Transverse colon (tissue), 4 donors: ENCODE measurements at regions not wholly inside any gene's neighbourhood (a gene's known extent, or its start where the extent isn't known, plus 50 kb on each side); places are given as distances from the start of the nearest gene placed in this dataset.

Experiments used
- DNase-seq: peaks from one replicate; pipeline ENCODE4 v3.0.0-alpha.2; 2019
- H3K27ac ChIP-seq, 4 donors: fragments of 200-600 bp; sonication (generic); 2 replicates each; pipeline ENCODE4 v1.5.1; 2016 to 2018; ENCODE audit warnings: inconsistent platforms in 4 of 4
- H3K27me3 ChIP-seq: fragments of 200-600 bp; sonication (generic); 2 replicates; pipeline ENCODE4 v1.5.1; 2017; ENCODE audit warnings: inconsistent platforms
- H3K36me3 ChIP-seq, 4 donors: fragments of 200-600 bp; sonication (generic); 2 replicates each; pipeline ENCODE4 v1.5.1; 2017 to 2019; ENCODE audit warnings: inconsistent platforms in 4 of 4
- H3K4me1 ChIP-seq, 4 donors: fragments of 200-600 bp; sonication (generic); 2 replicates each; pipeline ENCODE4 v1.5.1; 2017 to 2020; ENCODE audit warnings: inconsistent platforms in 4 of 4
- H3K4me3 ChIP-seq, 4 donors: fragments of 200-600 bp; sonication (generic); 1 replicate in 1 of 4; 2 replicates in 3 of 4; pipeline versions ENCODE4 v1.5.1 to v1.6.1; 2017 to 2019; ENCODE audit warnings: inconsistent platforms in 4 of 4
- H3K9me3 ChIP-seq, 2 donors: fragments of 200-600 bp; sonication (generic); 2 replicates each; pipeline ENCODE4 v1.5.1; 2017 to 2019; ENCODE audit warnings: inconsistent platforms in 2 of 2
- EP300 ChIP-seq: sonication (generic); formaldehyde crosslinking; IDR thresholded peaks from one replicate; pipeline ENCODE4 v1.6.1; 2017; ENCODE audit warnings: antibody characterized with exemption, low read depth
- POLR2A ChIP-seq: fragments of 450-650 bp; IDR thresholded peaks from one replicate; pipeline ENCODE4 v1.6.1; 2016; ENCODE audit warnings: antibody characterized with exemption, mild to moderate bottlenecking, moderate library complexity
- POLR2AphosphoS5 ChIP-seq, 3 donors: sonication (generic); formaldehyde crosslinking; IDR thresholded peaks; one replicate each; pipeline ENCODE4 v1.6.1; 2016; ENCODE audit warnings: antibody characterized with exemption in 3 of 3
- WGBS, 2 donors: methylation state at CpG; one replicate each; pipeline ENCODE4 v1.1.5; 2018; ENCODE audit warnings: low coverage in 1 of 2; 5-methylcytosine and 5-hydroxymethylcytosine counted together
- in situ Hi-C, 4 donors: fragments of 200-750 bp; cut with MboI; loops; one replicate each; pipeline versions ENCODE4 v1.15.0 to v1.15.1; 2017; ENCODE audit warnings: low sequenced_read_pairs in 3 of 4, low pct_ligation_motif_present in 1 of 4, low pct_unique_long_range_greater_than_20kb in 1 of 4
- intact Hi-C: fragments of 100-400 bp; cut with DNase I; formaldehyde crosslinking; loops from one replicate; pipeline ENCODE4 v1.15.1; 2023; ENCODE audit warnings: low total_unique reads
- TF ChIP-seq, protein P1 (sequence below), 5 experiments: fragments of 200-600 bp in 3 of 5; fragments of 450-650 bp in 2 of 5; sonication (generic) in 3 of 5; IDR thresholded peaks; 1 replicate in 2 of 5; 2 replicates in 3 of 5; pipeline ENCODE4 v1.5.1; 2016 to 2017; ENCODE audit warnings: antibody characterized with exemption in 5 of 5, inconsistent platforms in 3 of 5, mild to moderate bottlenecking in 2 of 5, moderate library complexity in 1 of 5

DNA sequence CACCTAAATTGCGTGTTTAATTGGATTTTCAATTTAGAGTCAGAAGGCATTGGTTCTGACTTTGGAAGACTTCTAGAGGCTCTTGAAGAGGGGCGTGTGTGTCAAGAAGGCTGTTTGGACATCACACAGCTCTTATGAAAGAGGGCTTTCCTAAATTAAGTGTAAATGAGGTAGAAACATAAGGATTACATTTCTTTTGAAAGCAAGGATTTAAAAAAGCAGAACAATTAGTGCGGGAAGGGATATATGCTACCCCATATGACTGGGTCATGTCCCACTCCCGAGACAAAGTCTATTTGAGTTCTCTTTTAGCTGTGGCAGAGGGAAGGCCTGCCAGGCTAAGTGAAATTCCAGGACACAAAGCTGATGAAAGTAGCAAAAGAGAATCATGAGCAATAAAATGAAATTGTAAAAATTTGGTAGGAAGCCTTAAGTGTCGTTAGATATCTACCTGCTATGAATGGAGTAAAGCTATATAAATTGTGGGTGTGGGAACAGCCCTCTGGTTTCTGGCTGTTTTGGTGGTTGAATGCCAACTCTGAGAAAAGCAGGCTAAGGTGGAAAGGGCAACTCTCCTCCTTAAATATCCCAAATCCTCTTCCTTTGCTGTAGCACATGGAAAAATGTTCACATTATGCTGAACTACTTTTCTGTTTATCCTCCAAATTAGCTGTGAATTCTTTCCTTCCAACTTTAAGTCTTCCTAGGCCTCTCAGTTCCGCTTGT, 100.6 kb upstream of the TSC22D2 start:
- no peaks in the 10 kb centered on the region for H3K9me3 ChIP-seq
- TF ChIP-seq, protein P1, sequence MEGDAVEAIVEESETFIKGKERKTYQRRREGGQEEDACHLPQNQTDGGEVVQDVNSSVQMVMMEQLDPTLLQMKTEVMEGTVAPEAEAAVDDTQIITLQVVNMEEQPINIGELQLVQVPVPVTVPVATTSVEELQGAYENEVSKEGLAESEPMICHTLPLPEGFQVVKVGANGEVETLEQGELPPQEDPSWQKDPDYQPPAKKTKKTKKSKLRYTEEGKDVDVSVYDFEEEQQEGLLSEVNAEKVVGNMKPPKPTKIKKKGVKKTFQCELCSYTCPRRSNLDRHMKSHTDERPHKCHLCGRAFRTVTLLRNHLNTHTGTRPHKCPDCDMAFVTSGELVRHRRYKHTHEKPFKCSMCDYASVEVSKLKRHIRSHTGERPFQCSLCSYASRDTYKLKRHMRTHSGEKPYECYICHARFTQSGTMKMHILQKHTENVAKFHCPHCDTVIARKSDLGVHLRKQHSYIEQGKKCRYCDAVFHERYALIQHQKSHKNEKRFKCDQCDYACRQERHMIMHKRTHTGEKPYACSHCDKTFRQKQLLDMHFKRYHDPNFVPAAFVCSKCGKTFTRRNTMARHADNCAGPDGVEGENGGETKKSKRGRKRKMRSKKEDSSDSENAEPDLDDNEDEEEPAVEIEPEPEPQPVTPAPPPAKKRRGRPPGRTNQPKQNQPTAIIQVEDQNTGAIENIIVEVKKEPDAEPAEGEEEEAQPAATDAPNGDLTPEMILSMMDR (IDR thresholded peaks at IDR 0.05): no peak
- no peak for TF ChIP-seq POLR2A
- no peak for TF ChIP-seq POLR2AphosphoS5 (IDR thresholded peaks at IDR 0.05)
- no peak for TF ChIP-seq EP300
- no peak overlapping the region for H3K4me3 ChIP-seq
- H3K36me3 ChIP-seq: no peaks in the 10 kb centered on the region
- intact Hi-C loops: no loop called here
- in situ Hi-C loops: no loop called here
- peak overlapping the region in 3 of 4 donors; percentile 33 to 67 (median 43) for H3K27ac ChIP-seq
- no peak for DNase-seq
- WGBS, 2 donors: 66 to 67% methylated on average over 6 of the region's 6 CpGs
- H3K4me1 ChIP-seq: peaks cover 3 to 21% (median 9%) of the 10 kb centered on the region in 4 donors
- H3K27me3 ChIP-seq: no peaks in the 10 kb centered on the region

GRCh38 chr3:150306906-150307305, 101.2 kb upstream of the TSC22D2 start:
- intact Hi-C loops: no loop called here

DNA sequence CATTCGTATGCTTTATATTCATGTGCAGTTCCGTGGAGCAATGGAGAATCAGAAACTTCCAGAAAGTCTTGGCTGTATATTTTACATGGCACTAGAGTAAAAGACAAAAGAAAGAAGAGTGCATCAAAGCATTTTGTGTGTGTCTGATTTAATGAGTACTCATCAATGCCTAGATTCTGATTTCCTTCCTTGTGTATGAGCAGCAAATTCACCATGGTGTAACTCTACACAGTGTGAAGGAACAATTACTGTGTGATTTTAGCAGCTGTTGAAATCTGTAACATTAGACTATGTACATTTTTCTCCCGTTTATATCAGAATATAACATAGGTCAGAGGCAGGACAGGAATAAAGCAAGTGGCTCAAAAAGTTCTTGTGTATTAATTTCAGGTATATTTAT, 102.0 kb upstream of the TSC22D2 start:
- Histone ChIP-seq H3K27ac (no peak overlapping the region), H3K36me3 (no peaks in the 10 kb centered on the region), H3K9me3 (no peaks in the 10 kb centered on the region), H3K27me3 (no peaks in the 10 kb centered on the region), H3K4me1 (peaks cover 3 to 21% (median 9%) of the 10 kb centered on the region in 4 donors), H3K4me3 (no peak overlapping the region)
- 61 to 71% methylated on average over 3 of the region's 3 CpGs for WGBS, 2 donors
- TF ChIP-seq, protein P1 (IDR thresholded peaks at IDR 0.05): no peak
- no peak for TF ChIP-seq POLR2A
- no peak for TF ChIP-seq POLR2AphosphoS5 (IDR thresholded peaks at IDR 0.05)
- TF ChIP-seq EP300: no peak
- in situ Hi-C loops (no loop called here), intact Hi-C loops (no loop called here)
- no peak for DNase-seq

More at GRCh38 chr3:150306906-150307305, 101.2 kb upstream of the TSC22D2 start:
- WGBS, 2 donors: 69 to 76% methylated on average over 4 to 5 of the region's 5 CpGs
- no peak for TF ChIP-seq EP300
- TF ChIP-seq, protein P1 (IDR thresholded peaks at IDR 0.05): no peak
- TF ChIP-seq POLR2A: no peak
- no peak for TF ChIP-seq POLR2AphosphoS5 (IDR thresholded peaks at IDR 0.05)
- peak overlapping the region in 1 of 4 donors; percentile 67 for H3K27ac ChIP-seq
- no peaks in the 10 kb centered on the region for H3K36me3 ChIP-seq
- no peaks in the 10 kb centered on the region for H3K27me3 ChIP-seq
- H3K4me1 ChIP-seq: peaks cover 3 to 21% (median 9%) of the 10 kb centered on the region in 4 donors
- H3K9me3 ChIP-seq: no peaks in the 10 kb centered on the region
- no peak for DNase-seq
- in situ Hi-C loops: no loop called here
- H3K4me3 ChIP-seq: no peak overlapping the region

GRCh38 chr3:150303768-150304167, 104.3 kb upstream of the TSC22D2 start:
- DNase-seq: no peak
- 82 to 89% methylated on average over 1 to 3 of the region's 3 CpGs for WGBS, 2 donors
- no peak overlapping the region for H3K27ac ChIP-seq
- TF ChIP-seq, protein P1 (IDR thresholded peaks at IDR 0.05): peak in 1 of 5 experiments; percentile 22
- TF ChIP-seq POLR2AphosphoS5 (IDR thresholded peaks at IDR 0.05): no peak
- H3K36me3 ChIP-seq: no peaks in the 10 kb centered on the region
- H3K4me3 ChIP-seq: no peak overlapping the region
- intact Hi-C loops: no loop called here
- no peaks in the 10 kb centered on the region for H3K9me3 ChIP-seq
- H3K4me1 ChIP-seq: peaks cover 3 to 16% (median 9%) of the 10 kb centered on the region in 4 donors
- H3K27me3 ChIP-seq: no peaks in the 10 kb centered on the region
- in situ Hi-C loops: no loop called here
